IPS-18a (cell line): ENCODE measurements at regions not wholly inside any gene's neighbourhood (a gene's known extent, or its start where the extent isn't known, plus 50 kb on each side); places are given as distances from the start of the nearest gene placed in this dataset.
"Not testable (repeated sequence)": the region's sequence is repeated elsewhere in the genome, so short reads cannot be mapped to it uniquely, and the experiment has no call there.

Experiments used
- H3K27ac ChIP-seq: one replicate; pipeline ENCODE4 v1.5.1; 2013; ENCODE audit warnings: low read length
- H3K27me3 ChIP-seq: one replicate; pipeline ENCODE4 v1.6.1; 2013; ENCODE audit warnings: mild to moderate bottlenecking, low read length; ENCODE audit not compliant: control insufficient read depth, insufficient read depth
- H3K36me3 ChIP-seq: one replicate; pipeline ENCODE4 v1.6.1; 2013; ENCODE audit warnings: low read depth, low read length; ENCODE audit not compliant: control insufficient read depth
- H3K4me1 ChIP-seq: one replicate; pipeline ENCODE4 v1.6.1; 2013; ENCODE audit warnings: low read depth, low read length; ENCODE audit not compliant: control insufficient read depth
- H3K4me3 ChIP-seq: one replicate; pipeline ENCODE4 v1.5.1; 2013; ENCODE audit warnings: low read length
- H3K9ac ChIP-seq: one replicate; pipeline ENCODE4 v1.6.1; 2013; ENCODE audit warnings: mild to moderate bottlenecking, low read length, moderate library complexity
- H3K9me3 ChIP-seq: one replicate; pipeline ENCODE4 v1.6.1; 2013; ENCODE audit warnings: low read depth, low read length; ENCODE audit not compliant: control insufficient read depth

DNA sequence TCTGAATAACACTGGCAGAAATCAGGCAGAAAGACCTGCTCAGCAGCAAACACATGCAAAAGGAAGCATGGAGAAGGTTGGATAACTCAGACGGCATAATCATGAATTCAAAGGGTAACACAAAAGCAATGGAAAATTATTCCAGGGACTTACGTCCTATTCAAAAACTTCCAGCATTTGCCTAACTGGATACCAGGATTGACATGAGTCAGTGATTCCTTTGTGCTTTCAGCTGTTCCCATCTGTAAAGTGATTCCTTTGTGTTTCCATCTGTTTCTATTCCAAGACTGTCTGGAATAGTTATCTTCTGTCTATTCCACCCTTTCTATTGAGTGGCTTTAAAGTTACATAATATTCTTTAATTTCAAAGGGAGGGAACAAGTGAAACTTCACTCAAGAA is 1361.7 kb upstream of the CDH9 start:
- no peak overlapping the region for H3K27ac ChIP-seq
- no peaks in the 10 kb centered on the region for H3K9me3 ChIP-seq
- no peak overlapping the region for H3K4me3 ChIP-seq
- H3K4me1 ChIP-seq: peaks cover 19% of the 10 kb centered on the region
- H3K27me3 ChIP-seq: no peaks in the 10 kb centered on the region
- no peak overlapping the region for H3K9ac ChIP-seq
- no peaks in the 10 kb centered on the region for H3K36me3 ChIP-seq

GRCh38 chr5:28399211-28399610 is 1360.8 kb upstream of the CDH9 start:
- Histone ChIP-seq H3K4me3 (no peak overlapping the region), H3K4me1 (peaks cover 19% of the 10 kb centered on the region), H3K9ac (no peak overlapping the region), H3K27ac (no peak overlapping the region), H3K27me3 (no peaks in the 10 kb centered on the region), H3K36me3 (no peaks in the 10 kb centered on the region), H3K9me3 (no peaks in the 10 kb centered on the region)

DNA sequence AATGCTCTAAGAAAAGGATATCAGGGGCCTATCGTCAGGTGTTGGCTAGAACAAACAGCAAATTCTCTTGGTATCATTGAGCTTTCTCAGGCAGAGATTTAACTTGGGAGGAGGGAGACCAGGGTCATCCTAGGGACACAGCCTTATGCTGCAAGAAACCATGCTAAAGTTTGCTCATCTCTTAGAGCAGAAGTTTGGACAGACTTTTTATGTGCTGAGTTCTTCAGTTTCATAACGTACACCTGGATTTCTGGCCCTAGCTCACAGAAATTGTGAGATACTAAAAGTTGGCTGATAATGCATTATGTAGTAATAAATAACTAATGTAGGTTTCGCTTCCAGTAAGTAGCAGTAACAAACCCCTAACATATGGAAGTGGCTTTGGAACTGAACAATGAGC is 1359.8 kb upstream of the CDH9 start:
- Histone ChIP-seq H3K9me3 (no peaks in the 10 kb centered on the region), H3K36me3 (no peaks in the 10 kb centered on the region), H3K27ac (no peak overlapping the region), H3K4me3 (no peak overlapping the region), H3K9ac (no peak overlapping the region), H3K27me3 (no peaks in the 10 kb centered on the region), H3K4me1 (peaks cover 16% of the 10 kb centered on the region)

DNA sequence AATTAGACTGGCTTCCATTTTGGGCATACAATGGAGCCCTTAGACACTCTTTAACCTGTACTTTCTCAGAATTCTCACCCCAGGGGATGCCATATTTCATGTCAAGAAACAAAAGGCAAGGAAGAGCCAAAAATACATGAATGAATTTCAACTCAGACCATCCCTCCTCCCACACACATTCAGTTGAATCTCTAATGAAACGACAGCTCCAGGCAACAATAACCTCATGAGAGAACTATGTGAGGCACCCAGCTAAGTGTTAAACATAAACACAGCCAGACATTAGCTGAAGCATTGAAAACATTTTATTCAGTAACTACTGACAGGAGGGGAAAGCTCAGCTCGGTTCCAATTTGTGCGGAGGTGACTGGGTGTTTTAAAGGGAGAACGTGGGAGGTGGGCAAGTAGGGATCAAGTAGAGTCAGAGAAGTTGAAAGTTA is 1359.1 kb upstream of the CDH9 start:
- H3K4me3 ChIP-seq: no peak overlapping the region
- H3K27me3 ChIP-seq: no peaks in the 10 kb centered on the region
- no peak overlapping the region for H3K9ac ChIP-seq
- peaks cover 12% of the 10 kb centered on the region for H3K4me1 ChIP-seq
- no peaks in the 10 kb centered on the region for H3K36me3 ChIP-seq
- no peaks in the 10 kb centered on the region for H3K9me3 ChIP-seq
- no peak overlapping the region for H3K27ac ChIP-seq

- Histone ChIP-seq H3K27me3 (no peaks in the 10 kb centered on the region), H3K9ac (no peak overlapping the region), H3K4me1 (peaks cover 14% of the 10 kb centered on the region), H3K9me3 (no peaks in the 10 kb centered on the region), H3K36me3 (no peaks in the 10 kb centered on the region), H3K27ac (no peak overlapping the region), H3K4me3 (no peak overlapping the region)
Measured at GRCh38 chr5:28391277-28391676, 1352.9 kb upstream of the CDH9 start.

DNA sequence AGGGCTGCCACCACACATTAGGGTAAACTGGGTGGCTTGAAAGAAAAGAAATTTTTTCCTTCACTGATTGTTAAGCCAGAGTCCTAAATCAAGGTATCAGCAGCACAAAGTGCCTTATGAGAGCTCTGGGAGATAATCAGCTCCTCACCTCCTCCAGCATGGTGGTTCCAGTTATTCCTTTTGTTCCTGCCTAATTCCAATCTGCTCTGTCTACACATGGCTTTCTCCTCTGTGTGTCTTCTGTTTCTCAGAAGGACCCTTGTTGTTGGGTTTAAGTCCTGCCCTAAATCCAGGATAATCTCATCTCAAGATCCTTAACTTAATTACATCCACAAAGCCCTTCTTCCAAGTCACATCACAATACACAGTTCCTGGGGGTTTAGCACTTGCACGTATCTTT is 1352.0 kb upstream of the CDH9 start:
- Histone ChIP-seq H3K36me3 (no peaks in the 10 kb centered on the region), H3K4me1 (peaks cover 14% of the 10 kb centered on the region), H3K4me3 (no peak overlapping the region), H3K9ac (no peak overlapping the region), H3K27ac (no peak overlapping the region), H3K9me3 (no peaks in the 10 kb centered on the region), H3K27me3 (no peaks in the 10 kb centered on the region)

- H3K27ac ChIP-seq, H3K4me3 ChIP-seq: not testable (repeated sequence)
- H3K4me1 ChIP-seq: peaks cover 14% of the 10 kb centered on the region
Measured at GRCh38 chr5:28389727-28390126, 1351.3 kb upstream of the CDH9 start.

GRCh38 chr5:28388428-28388827 is 1350.0 kb upstream of the CDH9 start:
- Histone ChIP-seq H3K9me3 (no peaks in the 10 kb centered on the region), H3K4me1 (peaks cover 14% of the 10 kb centered on the region), H3K36me3 (no peaks in the 10 kb centered on the region), H3K27ac (no peak overlapping the region), H3K27me3 (no peaks in the 10 kb centered on the region), H3K4me3 (no peak overlapping the region), H3K9ac (no peak overlapping the region)

More at GRCh38 chr5:28389727-28390126, 1351.3 kb upstream of the CDH9 start:
- H3K9ac ChIP-seq, H3K27me3 ChIP-seq, H3K36me3 ChIP-seq, H3K9me3 ChIP-seq: not testable (repeated sequence)

- no peaks in the 10 kb centered on the region for H3K9me3 ChIP-seq
- H3K27ac ChIP-seq: no peak overlapping the region
- no peak overlapping the region for H3K9ac ChIP-seq
- no peaks in the 10 kb centered on the region for H3K27me3 ChIP-seq
- H3K36me3 ChIP-seq: no peaks in the 10 kb centered on the region
- no peak overlapping the region for H3K4me3 ChIP-seq
- H3K4me1 ChIP-seq: peaks cover 14% of the 10 kb centered on the region
Measured at GRCh38 chr5:28386712-28387111, 1348.3 kb upstream of the CDH9 start.

- H3K4me3 ChIP-seq: no peak overlapping the region
- H3K9me3 ChIP-seq: no peaks in the 10 kb centered on the region
Measured at GRCh38 chr5:28380167-28380566, 1341.8 kb upstream of the CDH9 start.

GRCh38 chr5:28374492-28374967 is 1336.1 kb upstream of the CDH9 start:
- Histone ChIP-seq H3K27ac (no peak overlapping the region), H3K9ac (no peak overlapping the region), H3K9me3 (no peaks in the 10 kb centered on the region)

More at GRCh38 chr5:28380167-28380566, 1341.8 kb upstream of the CDH9 start:
- Histone ChIP-seq H3K27me3 (no peaks in the 10 kb centered on the region), H3K27ac (no peak overlapping the region), H3K9ac (no peak overlapping the region), H3K36me3 (no peaks in the 10 kb centered on the region), H3K4me1 (no peaks in the 10 kb centered on the region)

DNA sequence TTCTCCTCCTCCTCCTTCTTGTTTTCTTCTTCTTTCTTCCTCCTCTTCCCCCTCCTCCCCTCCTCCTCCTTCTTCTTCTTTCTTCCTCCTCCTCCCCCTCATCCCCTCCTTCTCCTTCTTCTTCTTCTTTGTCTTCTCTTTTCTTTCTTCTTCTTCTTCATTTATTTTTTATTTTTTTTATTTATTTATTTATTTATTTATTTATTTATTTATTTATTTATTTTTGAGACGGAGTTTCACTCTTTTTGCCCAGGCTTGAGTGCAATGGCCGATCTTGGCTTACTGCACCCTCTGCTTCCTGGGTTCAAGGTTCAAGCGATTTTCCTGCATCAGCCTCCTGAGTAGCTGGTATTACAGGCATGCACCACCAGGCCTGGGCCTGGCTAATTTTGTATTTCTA is 1332.5 kb upstream of the CDH9 start:
- H3K27me3 ChIP-seq: no peaks in the 10 kb centered on the region
- no peak overlapping the region for H3K4me3 ChIP-seq
- no peak overlapping the region for H3K27ac ChIP-seq
- H3K9ac ChIP-seq: no peak overlapping the region
- no peaks in the 10 kb centered on the region for H3K36me3 ChIP-seq
- no peaks in the 10 kb centered on the region for H3K9me3 ChIP-seq
- no peaks in the 10 kb centered on the region for H3K4me1 ChIP-seq

More at GRCh38 chr5:28374492-28374967, 1336.1 kb upstream of the CDH9 start:
- no peaks in the 10 kb centered on the region for H3K36me3 ChIP-seq
- no peak overlapping the region for H3K4me3 ChIP-seq
- H3K27me3 ChIP-seq: no peaks in the 10 kb centered on the region
- H3K4me1 ChIP-seq: no peaks in the 10 kb centered on the region
